CD4-positive, alpha-beta T cell (primary cell): ENCODE measurements at regions not wholly inside any gene's neighbourhood (a gene's known extent, or its start where the extent isn't known, plus 50 kb on each side); places are given as distances from the start of the nearest gene placed in this dataset.

Experiments used
- ATAC-seq: fragments of 200-7000 bp; cut with Tn5 transposase; one replicate; pipeline ENCODE4 v1.10.0; 2022; ENCODE audit warnings: mild to moderate bottlenecking; ENCODE audit not compliant: poor library complexity
- CTCF ChIA-PET: fragments of 350-600 bp; sonication (Branson Sonifier 250); formaldehyde crosslinking; loops from one replicate; lab custom pipeline; 2021; ENCODE audit warnings: antibody characterized with exemption, inconsistent platforms; lab: Charles Lee
- POLR2A ChIA-PET: fragments of 350-600 bp; sonication (Branson Sonifier 250); formaldehyde crosslinking; loops from one replicate; lab custom pipeline; 2021; ENCODE audit warnings: antibody characterized with exemption, inconsistent platforms; lab: Charles Lee
- DNase-seq, 14 experiments: peaks; one replicate each; pipeline ENCODE4 v3.0.0-alpha.2; 2013 to 2020; ENCODE audit warnings: mixed read lengths in 2 of 14
- H3K27ac ChIP-seq, 2 donors: one replicate each; pipeline versions ENCODE4 v1.5.1 to v1.7.0; 2013; ENCODE audit warnings: low read length in 2 of 2, low read depth in 1 of 2, mild to moderate bottlenecking in 1 of 2
- H3K27me3 ChIP-seq, 2 experiments: 1 replicate in 1 of 2; 2 replicates in 1 of 2; pipeline versions ENCODE4 v1.6.1 to v1.7.0; 2013; ENCODE audit warnings: low read length in 2 of 2, control low read depth in 1 of 2, mild to moderate bottlenecking in 1 of 2, moderate library complexity in 1 of 2; ENCODE audit not compliant: insufficient read depth in 2 of 2, control insufficient read depth in 1 of 2
- H3K36me3 ChIP-seq: one replicate; pipeline ENCODE4 v1.6.1; 2013; ENCODE audit warnings: low read length, control low read depth; ENCODE audit not compliant: insufficient read depth
- H3K4me1 ChIP-seq: one replicate; pipeline ENCODE4 v1.6.1; 2013; ENCODE audit warnings: low read length, control low read depth; ENCODE audit not compliant: insufficient read depth
- H3K4me3 ChIP-seq: one replicate; pipeline ENCODE4 v1.5.1; 2013; ENCODE audit warnings: mild to moderate bottlenecking, low read length, moderate library complexity
- H3K9me3 ChIP-seq, 2 experiments: 1 replicate in 1 of 2; 2 replicates in 1 of 2; pipeline versions ENCODE4 v1.6.1 to v1.7.0; 2013; ENCODE audit warnings: low read length in 2 of 2, mild to moderate bottlenecking in 2 of 2, control low read depth in 1 of 2, moderate library complexity in 1 of 2; ENCODE audit not compliant: control insufficient read depth in 1 of 2, insufficient read depth in 1 of 2
- H3K27ac Mint-ChIP-seq: one replicate; pipeline ENCODE4 v1.8.0; 2020; ENCODE audit warnings: mixed read lengths
- H3K27me3 Mint-ChIP-seq: one replicate; pipeline ENCODE4 v1.8.0; 2021; ENCODE audit warnings: mixed read lengths
- H3K36me3 Mint-ChIP-seq: one replicate; pipeline ENCODE4 v1.8.0; 2021; ENCODE audit warnings: low read depth, mixed read lengths
- H3K4me1 Mint-ChIP-seq: one replicate; pipeline ENCODE4 v1.8.0; 2021; ENCODE audit warnings: low read depth, mixed read lengths
- H3K4me3 Mint-ChIP-seq: one replicate; pipeline ENCODE4 v1.8.0; 2020; ENCODE audit warnings: mild to moderate bottlenecking, mixed read lengths
- H3K9me3 Mint-ChIP-seq: one replicate; pipeline ENCODE4 v1.8.0; 2020; ENCODE audit warnings: mixed read lengths
- CTCF ChIP-seq: fragments of 200-600 bp; IDR thresholded peaks from one replicate; pipeline ENCODE4 v1.8.0; 2022; ENCODE audit warnings: antibody characterized with exemption, mild to moderate bottlenecking
- intact Hi-C, 2 experiments: fragments of 100-400 bp; cut with DNase I in 1 of 2; cut with micrococcal nuclease in 1 of 2; formaldehyde crosslinking; loops; one replicate each; pipeline versions ENCODE4 v1.15.1 to v1.9.0; 2023 to 2025; cut with DNase I, micrococcal nuclease

DNA sequence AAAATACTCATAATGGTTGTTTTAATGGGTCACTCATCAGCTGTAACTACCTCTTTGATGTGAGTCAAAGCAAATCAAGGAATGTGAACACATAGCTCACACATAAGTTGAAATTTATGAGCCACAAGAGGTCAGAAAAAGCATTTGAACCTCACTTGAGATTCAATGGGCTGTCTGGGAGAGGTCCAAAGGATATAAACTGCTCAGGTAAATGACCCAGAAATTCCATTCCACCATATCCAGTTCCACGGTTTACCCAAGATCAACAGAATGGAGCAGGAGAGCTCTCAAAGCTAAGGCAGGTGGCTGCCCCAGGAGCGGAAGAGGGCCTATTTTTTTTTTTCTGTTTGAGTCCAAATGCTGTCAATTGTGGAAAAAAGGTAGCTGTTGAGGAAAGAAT, 464.1 kb downstream of the TNS1 start:
- H3K4me3 Mint-ChIP-seq: no peak overlapping the region
- H3K36me3 Mint-ChIP-seq: no peaks in the 10 kb centered on the region
- no peaks in the 10 kb centered on the region for H3K27me3 ChIP-seq
- no peaks in the 10 kb centered on the region for H3K4me1 Mint-ChIP-seq
- no peak overlapping the region for H3K4me3 ChIP-seq
- intact Hi-C loops: no loop called here
- no peaks in the 10 kb centered on the region for H3K27me3 Mint-ChIP-seq
- ChIA-PET CTCF (no interaction called here), POLR2A (no interaction called here)
- TF ChIP-seq CTCF: no peak
- no peaks in the 10 kb centered on the region for H3K4me1 ChIP-seq
- H3K9me3 Mint-ChIP-seq: no peaks in the 10 kb centered on the region
- no peak overlapping the region for H3K27ac Mint-ChIP-seq
- no peaks in the 10 kb centered on the region for H3K9me3 ChIP-seq
- H3K27ac ChIP-seq: no peak overlapping the region
- no peaks in the 10 kb centered on the region for H3K36me3 ChIP-seq
- ATAC-seq (no peak), DNase-seq (no peak)

GRCh38 chr2:217535957-217536708, 466.7 kb downstream of the TNS1 start:
- no peak overlapping the region for H3K4me3 ChIP-seq
- TF ChIP-seq CTCF: no peak
- Mint-ChIP-seq H3K36me3 (no peaks in the 10 kb centered on the region), H3K4me3 (no peak overlapping the region), H3K27me3 (no peaks in the 10 kb centered on the region), H3K9me3 (no peaks in the 10 kb centered on the region), H3K4me1 (no peaks in the 10 kb centered on the region), H3K27ac (no peak overlapping the region)
- H3K4me1 ChIP-seq: no peaks in the 10 kb centered on the region
- ChIA-PET POLR2A (no interaction called here), CTCF (interaction anchor here (0.6 kb wide), 1 partner anchor 8 kb away, joined by 3 read pairs; no protein-coding TSS in a partner anchor)
- intact Hi-C loops: no loop called here
- H3K9me3 ChIP-seq: no peaks in the 10 kb centered on the region
- DNase-seq: no peak
- no peak overlapping the region for H3K27ac ChIP-seq
- no peaks in the 10 kb centered on the region for H3K36me3 ChIP-seq
- no peaks in the 10 kb centered on the region for H3K27me3 ChIP-seq
- ATAC-seq: no peak

- Mint-ChIP-seq H3K4me3 (no peak overlapping the region), H3K27me3 (no peaks in the 10 kb centered on the region), H3K4me1 (no peaks in the 10 kb centered on the region), H3K9me3 (no peaks in the 10 kb centered on the region), H3K27ac (no peak overlapping the region), H3K36me3 (no peaks in the 10 kb centered on the region)
- ATAC-seq: no peak
- no peak overlapping the region for H3K4me3 ChIP-seq
- no peaks in the 10 kb centered on the region for H3K36me3 ChIP-seq
- DNase-seq: no peak
- no peak for TF ChIP-seq CTCF
- H3K9me3 ChIP-seq: no peaks in the 10 kb centered on the region
- no peaks in the 10 kb centered on the region for H3K4me1 ChIP-seq
- H3K27me3 ChIP-seq: no peaks in the 10 kb centered on the region
- H3K27ac ChIP-seq: no peak overlapping the region
- intact Hi-C loops: no loop called here
- ChIA-PET POLR2A (no interaction called here), CTCF (no interaction called here)
Measured at GRCh38 chr2:217530392-217531090, 472.3 kb downstream of the TNS1 start.
